ELR (cell line): ENCODE measurements at regions not wholly inside any gene's neighbourhood (a gene's known extent, or its start where the extent isn't known, plus 50 kb on each side); places are given as distances from the start of the nearest gene placed in this dataset.
"Not testable (repeated sequence)": the region's sequence is repeated elsewhere in the genome, so short reads cannot be mapped to it uniquely, and the experiment has no call there.

Source experiments
- DNase-seq: peaks from one replicate; pipeline ENCODE4 v3.0.0-alpha.2; 2015; ENCODE audit warnings: low read depth

DNA sequence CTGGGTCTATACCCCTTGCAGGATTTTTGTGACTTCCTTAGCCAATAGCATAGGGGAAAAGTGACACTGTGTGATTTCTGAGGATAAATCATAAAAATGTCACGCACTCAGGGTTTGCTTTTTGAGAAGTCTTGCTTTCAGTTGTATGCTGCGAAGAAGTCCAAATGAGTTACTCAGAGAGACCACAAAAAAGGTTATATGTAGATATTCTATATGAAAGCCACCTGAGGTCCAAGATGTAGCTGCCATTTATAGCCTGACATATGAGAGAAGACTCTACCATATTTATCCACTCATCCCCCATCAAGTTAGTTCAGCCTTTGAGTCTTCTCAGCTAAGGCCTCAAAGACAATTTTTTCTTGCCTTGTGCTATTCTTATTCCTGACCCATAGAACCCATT, 488.3 kb upstream of the MAP2 start:
- DNase-seq, result no peak

- DNase-seq, result no peak
These were observed 486.3 kb upstream of the MAP2 start for GRCh38 chr2:208937521-208937920.

- no peak for DNase-seq
These were observed 484.0 kb upstream of the MAP2 start for GRCh38 chr2:208939852-208940251.

GRCh38 chr2:208945719-208946256, 478.1 kb upstream of the MAP2 start:
- DNase-seq, result no peak

- no peak for DNase-seq
These were observed 475.8 kb upstream of the MAP2 start for GRCh38 chr2:208948073-208948472.

GRCh38 chr2:208970070-208970469, 453.8 kb upstream of the MAP2 start:
- DNase-seq, result no peak

- no peak for DNase-seq
These were observed 446.3 kb upstream of the MAP2 start for GRCh38 chr2:208977582-208977981.

DNA sequence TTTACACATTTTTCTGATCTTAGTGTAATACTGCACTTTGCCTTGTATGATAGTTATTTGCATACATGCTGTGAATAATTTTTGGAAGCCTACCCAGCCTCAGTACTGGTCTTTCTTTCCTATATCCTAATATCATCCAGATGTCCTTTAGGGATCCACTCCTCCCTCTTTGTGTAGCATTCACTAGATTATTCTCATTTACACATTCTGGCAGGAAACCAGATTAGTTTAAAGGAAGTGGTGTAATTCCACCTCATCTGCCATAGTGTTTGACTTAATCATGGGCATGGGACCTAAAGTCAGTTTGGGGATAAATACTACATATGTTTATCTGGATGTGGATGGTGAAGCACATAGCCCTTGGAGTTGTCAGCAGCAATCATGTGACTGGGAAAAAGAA, 444.9 kb upstream of the MAP2 start:
- no peak for DNase-seq

DNA sequence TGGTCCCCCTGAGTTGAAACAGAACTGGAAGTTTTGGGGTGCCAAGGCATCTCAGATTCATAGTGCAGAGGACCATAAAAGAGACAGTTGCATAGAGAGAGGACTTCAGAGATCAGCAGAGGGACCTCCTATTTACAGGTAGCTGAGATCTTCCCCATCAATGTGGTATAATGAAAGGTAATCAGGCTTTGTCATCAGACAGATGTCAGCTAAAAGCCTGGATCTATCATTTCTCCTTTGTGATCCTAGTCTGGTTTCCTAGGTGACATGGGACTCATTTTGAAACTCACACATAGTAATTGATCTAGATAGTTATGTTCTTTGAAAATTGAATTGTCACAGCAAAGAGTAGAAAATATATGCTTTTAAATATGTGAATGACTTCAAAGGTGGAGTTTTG, 443.5 kb upstream of the MAP2 start:
- DNase-seq, result no peak

DNA sequence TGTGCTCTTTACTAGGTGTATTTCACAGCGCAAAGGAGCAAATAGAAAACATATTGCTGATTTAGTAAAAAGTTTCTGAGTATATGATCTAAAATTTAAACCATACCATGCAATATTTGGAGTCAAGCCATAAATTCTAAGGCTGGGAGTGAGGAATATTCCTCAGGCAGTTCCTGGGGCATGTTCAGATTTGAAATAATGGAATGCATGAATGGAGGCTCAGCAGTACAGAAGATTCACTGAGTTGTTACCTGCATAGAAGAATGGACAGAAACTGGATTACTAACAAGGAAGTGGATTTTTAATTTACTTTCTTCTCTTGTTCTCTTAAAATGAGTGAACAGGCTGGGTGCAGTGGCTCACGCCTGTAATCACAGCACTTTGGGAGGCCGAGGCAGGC, 441.0 kb upstream of the MAP2 start:
- DNase-seq, result no peak

DNA sequence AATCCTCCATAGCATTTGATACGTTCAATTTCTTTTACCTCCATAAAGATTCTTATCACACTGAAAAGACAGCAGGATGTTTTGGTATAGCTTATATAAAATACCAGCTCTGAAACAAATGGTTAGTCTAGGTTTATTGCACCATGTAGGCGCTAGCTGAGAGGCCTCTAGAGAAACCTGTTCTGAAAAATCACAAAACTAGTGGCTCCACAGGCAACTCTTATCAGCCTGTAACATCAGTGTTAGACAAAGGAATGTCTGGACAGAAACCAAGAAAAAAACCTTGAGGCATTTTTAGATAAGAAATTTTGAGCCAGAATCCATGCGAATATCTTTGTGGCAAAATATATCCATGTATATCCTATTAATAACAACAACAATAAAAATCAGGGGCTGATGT, 440.4 kb upstream of the MAP2 start:
- no peak for DNase-seq

- no peak for DNase-seq
These were observed 439.3 kb upstream of the MAP2 start for GRCh38 chr2:208984376-208985090.

DNA sequence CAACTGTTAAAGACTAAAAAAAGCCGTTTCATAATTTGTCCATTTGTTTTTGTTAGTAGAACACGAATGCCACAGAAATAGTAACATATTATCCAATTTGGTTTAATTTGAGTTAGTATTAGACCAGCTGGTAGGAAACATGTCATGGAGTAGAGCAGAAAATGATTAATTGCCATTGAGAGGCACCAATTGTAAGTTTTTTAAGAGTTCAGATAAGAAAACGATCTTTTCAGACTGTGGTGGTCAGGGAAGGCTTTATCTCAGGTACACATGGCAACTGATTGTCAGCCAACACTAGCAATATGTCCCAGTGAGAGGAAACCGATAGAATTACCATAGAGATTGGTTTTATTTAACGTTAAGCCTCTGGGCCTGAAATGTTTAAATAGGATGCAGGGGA, 438.2 kb upstream of the MAP2 start:
- DNase-seq, result no peak

- no peak for DNase-seq
These were observed 433.1 kb upstream of the MAP2 start for GRCh38 chr2:208990716-208991115.

- no peak for DNase-seq
These were observed 423.9 kb upstream of the MAP2 start for GRCh38 chr2:208999911-209000310.

- DNase-seq, result no peak
These were observed 421.8 kb upstream of the MAP2 start for GRCh38 chr2:209002054-209002453.

DNA sequence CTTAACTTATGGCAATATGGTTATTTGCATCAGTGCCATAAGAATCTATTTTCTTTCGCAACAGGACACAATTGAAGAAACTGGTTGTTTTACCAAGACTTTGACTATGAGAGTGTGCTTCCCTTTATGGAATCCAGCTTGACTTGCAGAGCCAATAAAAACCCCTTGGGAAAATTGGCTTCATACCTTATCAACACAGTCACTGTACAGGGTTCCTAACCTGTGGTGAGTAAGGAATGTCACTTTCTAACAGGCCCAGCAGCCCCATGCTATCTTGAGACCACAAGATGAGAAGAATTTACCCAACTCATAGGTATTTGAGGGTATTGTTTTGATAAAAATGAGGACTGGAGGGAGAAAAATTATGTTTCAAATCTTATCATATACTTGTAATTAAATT, 418.5 kb upstream of the MAP2 start:
- DNase-seq, result no peak

- DNase-seq, result no peak
These were observed 415.1 kb upstream of the MAP2 start for GRCh38 chr2:209008636-209009287.

DNA sequence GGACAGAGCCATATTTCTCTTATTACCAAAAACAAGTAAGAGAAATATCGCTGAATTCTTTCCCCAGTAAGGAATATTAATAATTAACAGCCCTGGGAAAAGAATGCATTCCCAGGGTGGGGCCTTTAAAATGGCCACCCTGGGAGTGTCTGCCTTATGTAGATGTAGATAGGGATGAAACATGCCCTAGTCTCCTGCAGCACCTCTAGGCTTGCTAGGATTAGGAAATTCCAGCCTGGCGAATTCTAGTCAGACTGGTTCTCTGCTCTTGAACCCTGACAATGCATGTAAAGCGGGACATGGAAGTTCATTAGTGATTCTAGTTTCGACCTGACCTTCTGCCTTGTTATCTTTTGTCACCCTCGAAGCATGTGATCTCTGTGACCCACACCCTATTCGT, 405.2 kb upstream of the MAP2 start:
- DNase-seq, result not testable (repeated sequence)

- no peak for DNase-seq
These were observed 394.6 kb upstream of the MAP2 start for GRCh38 chr2:209029249-209029648.

GRCh38 chr2:209044307-209044706, 379.5 kb upstream of the MAP2 start:
- no peak for DNase-seq

- DNase-seq, result no peak
These were observed 377.7 kb upstream of the MAP2 start for GRCh38 chr2:209046163-209046562.

DNA sequence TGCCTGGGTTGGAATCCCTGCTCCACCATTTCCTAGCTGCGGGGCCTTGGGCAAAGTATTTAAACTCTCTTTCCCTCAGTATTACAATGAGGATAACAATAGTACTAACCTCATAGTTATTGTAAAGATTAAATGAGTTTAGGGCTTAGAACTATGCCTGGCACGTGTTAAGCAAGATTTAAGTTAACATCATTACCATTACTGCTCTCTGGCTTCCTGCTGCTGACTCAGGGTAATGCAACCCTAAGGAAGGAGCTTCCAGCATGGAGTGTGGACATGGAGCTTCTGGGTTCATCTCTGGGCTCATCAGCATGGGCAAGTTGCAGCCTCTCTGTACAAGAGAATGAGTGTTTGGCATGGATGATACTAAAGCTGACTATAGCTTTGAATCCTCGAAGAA, 374.2 kb upstream of the MAP2 start:
- no peak for DNase-seq

GRCh38 chr2:209062210-209062609, 361.6 kb upstream of the MAP2 start:
- no peak for DNase-seq
